GM23338 (cell line): ENCODE measurements at regions not wholly inside any gene's neighbourhood (a gene's known extent, or its start where the extent isn't known, plus 50 kb on each side); places are given as distances from the start of the nearest gene placed in this dataset.

Experiments
- ATAC-seq: fragments of 200-7000 bp; cut with Tn5 transposase; 3 replicates; pipeline ENCODE4 v1.9.1; 2020
- DNase-seq: peaks from one replicate; pipeline ENCODE4 v3.0.0-alpha.2; 2015; ENCODE audit warnings: low spot score
- H2AFZ ChIP-seq: fragments of 200-600 bp; sonication (generic); 2 replicates; pipeline ENCODE4 v1.8.0; 2016; ENCODE audit warnings: antibody characterized with exemption, mild to moderate bottlenecking, moderate library complexity
- H3F3A ChIP-seq: fragments of 200-600 bp; sonication (generic); replicated peaks from 2 replicates; pipeline ENCODE4 v1.8.0; 2017; ENCODE audit warnings: antibody characterized with exemption, mixed run types, low read depth
- H3K27ac ChIP-seq: fragments of 200-600 bp; sonication (generic); 2 replicates; pipeline ENCODE4 v1.6.1; 2016; ENCODE audit warnings: low read depth
- H3K27me3 ChIP-seq: fragments of 200-600 bp; sonication (generic); 2 replicates; pipeline ENCODE4 v1.8.0; 2016; ENCODE audit warnings: mild to moderate bottlenecking, mixed run types, moderate library complexity; ENCODE audit not compliant: insufficient read depth
- H3K36me3 ChIP-seq: fragments of 200-600 bp; sonication (generic); 2 replicates; pipeline ENCODE4 v1.8.0; 2016; ENCODE audit warnings: mild to moderate bottlenecking; ENCODE audit not compliant: insufficient read depth
- H3K4me1 ChIP-seq: fragments of 200-600 bp; sonication (generic); 2 replicates; pipeline ENCODE4 v1.8.0; 2016; ENCODE audit warnings: mild to moderate bottlenecking, moderate library complexity; ENCODE audit not compliant: insufficient read depth
- H3K4me2 ChIP-seq: fragments of 200-600 bp; sonication (generic); 2 replicates; pipeline ENCODE4 v1.7.1; 2017; ENCODE audit warnings: mixed run types
- H3K4me3 ChIP-seq: fragments of 200-600 bp; sonication (generic); 2 replicates; pipeline ENCODE4 v1.6.1; 2016; ENCODE audit warnings: mixed run types
- H3K79me2 ChIP-seq: fragments of 200-600 bp; sonication (generic); replicated peaks from 2 replicates; pipeline ENCODE4 v1.8.0; 2017; ENCODE audit warnings: mild to moderate bottlenecking; ENCODE audit not compliant: insufficient read depth
- H3K9me2 ChIP-seq: fragments of 200-600 bp; sonication (generic); 2 replicates; pipeline ENCODE4 v1.8.0; 2017; ENCODE audit not compliant: insufficient read depth
- H4K20me1 ChIP-seq: fragments of 200-600 bp; sonication (generic); replicated peaks from 2 replicates; pipeline ENCODE4 v1.8.0; 2017; ENCODE audit warnings: mild to moderate bottlenecking; ENCODE audit not compliant: insufficient read depth
- H3K27ac Mint-ChIP-seq: 2 replicates; pipeline ENCODE4 v1.8.0; 2020; ENCODE audit warnings: inconsistent platforms, mild to moderate bottlenecking, moderate library complexity, mixed read lengths
- H3K27me3 Mint-ChIP-seq: 3 replicates; pipeline ENCODE4 v1.8.0; 2022; ENCODE audit warnings: low read depth, mild to moderate bottlenecking, moderate library complexity, mixed read lengths, inconsistent platforms; ENCODE audit not compliant: insufficient read depth, poor library complexity
- H3K36me3 Mint-ChIP-seq: 3 replicates; pipeline ENCODE4 v1.8.0; 2021; ENCODE audit warnings: low read depth, mild to moderate bottlenecking, inconsistent platforms, moderate library complexity, mixed read lengths
- H3K4me1 Mint-ChIP-seq: 3 replicates; pipeline ENCODE4 v1.8.0; 2020; ENCODE audit warnings: mild to moderate bottlenecking, inconsistent platforms, mixed read lengths
- H3K4me3 Mint-ChIP-seq: 3 replicates; pipeline ENCODE4 v1.8.0; 2021; ENCODE audit warnings: moderate library complexity, mild to moderate bottlenecking, inconsistent platforms, mixed read lengths
- H3K9me3 Mint-ChIP-seq: 3 replicates; pipeline ENCODE4 v1.8.0; 2020; ENCODE audit warnings: moderate library complexity, mild to moderate bottlenecking, inconsistent platforms, mixed read lengths
- CREB1 ChIP-seq: fragments of 250-450 bp; sonication (Bioruptor Pico); IDR thresholded peaks from 2 replicates; pipeline ENCODE4 v1.5.0; 2020; ENCODE audit warnings: low read depth, mild to moderate bottlenecking, moderate library complexity
- EZH2 ChIP-seq: fragments of 200-600 bp; sonication (generic); IDR thresholded peaks from one replicate; pipeline ENCODE4 v1.8.0; 2017; ENCODE audit warnings: antibody characterized with exemption, mild to moderate bottlenecking, low read depth; ENCODE audit not compliant: unreplicated experiment
- EZH2phosphoT487 ChIP-seq: fragments of 200-600 bp; sonication (generic); IDR thresholded peaks from one replicate; pipeline ENCODE4 v1.8.1; 2018; ENCODE audit warnings: antibody characterized with exemption; ENCODE audit not compliant: unreplicated experiment
- JUNB ChIP-seq: IDR thresholded peaks from one replicate; pipeline ENCODE4 v1.6.1; 2016; ENCODE audit warnings: antibody characterized with exemption; ENCODE audit not compliant: unreplicated experiment
- NANOG ChIP-seq: IDR thresholded peaks from 2 replicates; pipeline ENCODE4 v1.6.1; 2016; ENCODE audit warnings: antibody characterized with exemption, borderline replicate concordance
- POLR2AphosphoS5 ChIP-seq: IDR thresholded peaks from 2 replicates; pipeline ENCODE4 v1.6.1; 2016; ENCODE audit warnings: antibody characterized with exemption, low read depth
- STAT1 ChIP-seq: IDR thresholded peaks from one replicate; pipeline ENCODE4 v1.6.1; 2016; ENCODE audit warnings: antibody characterized with exemption; ENCODE audit not compliant: unreplicated experiment
- ZNF114 ChIP-seq: fragments of 250-450 bp; sonication (Bioruptor Pico); IDR thresholded peaks from 2 replicates; pipeline ENCODE4 v1.5.0; 2020; ENCODE audit warnings: mild to moderate bottlenecking, moderate library complexity
- ZNF331 ChIP-seq: fragments of 250-450 bp; sonication (Bioruptor Pico); IDR thresholded peaks from 2 replicates; pipeline ENCODE4 v1.5.0; 2020; ENCODE audit warnings: low read depth, mild to moderate bottlenecking, moderate library complexity
- TF ChIP-seq, protein P1 (sequence below): IDR thresholded peaks from one replicate; pipeline ENCODE4 v1.6.1; 2018; ENCODE audit warnings: antibody characterized with exemption; ENCODE audit not compliant: unreplicated experiment
- TF ChIP-seq, protein P2 (sequence below): fragments of 250-450 bp; sonication (Bioruptor Pico); IDR thresholded peaks from 2 replicates; pipeline ENCODE4 v1.5.0; 2020; ENCODE audit warnings: mild to moderate bottlenecking, moderate library complexity
- TF ChIP-seq, protein P3 (sequence below): IDR thresholded peaks from 2 replicates; pipeline ENCODE4 v1.6.1; 2016; ENCODE audit warnings: antibody characterized with exemption
- TF ChIP-seq, protein P4 (sequence below), 2 experiments: fragments of 200-600 bp in 1 of 2; sonication (generic) in 1 of 2; conservative IDR thresholded peaks; 2 replicates each; pipeline versions ENCODE4 v1.5.1 to v1.6.1; 2016 to 2017; ENCODE audit warnings: antibody characterized with exemption in 2 of 2, low read depth in 2 of 2, mild to moderate bottlenecking in 2 of 2, moderate library complexity in 1 of 2

DNA sequence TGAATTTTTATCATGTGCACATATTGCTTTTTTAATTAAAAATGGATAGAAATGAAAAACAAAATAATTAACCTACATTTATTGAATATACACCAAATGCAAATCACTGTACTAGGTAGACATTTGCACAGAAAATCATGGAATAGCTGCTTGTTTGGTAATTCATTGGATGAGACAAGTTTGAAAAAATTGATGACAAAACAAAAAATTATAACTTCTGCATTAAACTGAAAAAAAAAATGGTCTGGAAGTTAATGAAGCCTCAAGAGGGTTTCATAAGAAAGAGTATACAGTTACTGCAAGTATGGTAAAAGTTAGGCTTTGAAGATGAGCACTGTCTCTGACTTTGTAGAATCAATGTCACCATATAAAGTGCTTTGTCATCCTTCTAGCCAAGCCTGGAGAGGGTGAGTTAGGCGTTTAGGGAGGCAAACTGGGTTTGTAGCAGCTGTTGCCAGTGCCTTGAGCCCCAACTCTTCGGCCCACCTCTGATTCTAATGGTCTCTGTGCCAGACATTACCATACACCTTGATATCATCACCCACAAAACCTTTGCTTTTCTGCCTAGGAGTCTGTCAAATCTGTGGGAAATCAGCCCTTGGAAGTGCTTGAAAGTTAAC, 291.1 kb upstream of the CLEC14A start:
- H3K79me2 ChIP-seq = no peaks in the 10 kb centered on the region
- H3K9me2 ChIP-seq = no peaks in the 10 kb centered on the region
- no peak for DNase-seq
- no peaks in the 10 kb centered on the region for H4K20me1 ChIP-seq
- Mint-ChIP-seq H3K4me3 (no peak overlapping the region), H3K27ac (peak overlapping the region; percentile 41; the same call in 1 of the 2 replicates), H3K9me3 (no peaks in the 10 kb centered on the region; the same call in 2 of the 3 replicates), H3K27me3 (peaks cover 1% of the 10 kb centered on the region), H3K36me3 (peaks cover 2% of the 10 kb centered on the region; the same call in 1 of the 3 replicates), H3K4me1 (peaks cover 4% of the 10 kb centered on the region)
- H3K4me3 ChIP-seq = no peak overlapping the region
- no peak overlapping the region for H3K27ac ChIP-seq
- H3K4me1 ChIP-seq = no peaks in the 10 kb centered on the region
- H3F3A ChIP-seq = no peaks in the 10 kb centered on the region
- no peak for ATAC-seq
- no peaks in the 10 kb centered on the region for H3K36me3 ChIP-seq
- 0 out of 2 replicates have a peak overlapping the region, but pooled peaks have one; percentile 16 for H2AFZ ChIP-seq
- TF ChIP-seq EZH2 (no peak), POLR2AphosphoS5 (no peak), JUNB (no peak), ZNF114 (CRISPR knock-in tag) (no peak), ZNF331 (CRISPR knock-in tag) (no peak), NANOG (no peak), STAT1 (no peak), CREB1 (CRISPR knock-in tag) (no peak), EZH2phosphoT487 (no peak)
- TF ChIP-seq, protein P1, sequence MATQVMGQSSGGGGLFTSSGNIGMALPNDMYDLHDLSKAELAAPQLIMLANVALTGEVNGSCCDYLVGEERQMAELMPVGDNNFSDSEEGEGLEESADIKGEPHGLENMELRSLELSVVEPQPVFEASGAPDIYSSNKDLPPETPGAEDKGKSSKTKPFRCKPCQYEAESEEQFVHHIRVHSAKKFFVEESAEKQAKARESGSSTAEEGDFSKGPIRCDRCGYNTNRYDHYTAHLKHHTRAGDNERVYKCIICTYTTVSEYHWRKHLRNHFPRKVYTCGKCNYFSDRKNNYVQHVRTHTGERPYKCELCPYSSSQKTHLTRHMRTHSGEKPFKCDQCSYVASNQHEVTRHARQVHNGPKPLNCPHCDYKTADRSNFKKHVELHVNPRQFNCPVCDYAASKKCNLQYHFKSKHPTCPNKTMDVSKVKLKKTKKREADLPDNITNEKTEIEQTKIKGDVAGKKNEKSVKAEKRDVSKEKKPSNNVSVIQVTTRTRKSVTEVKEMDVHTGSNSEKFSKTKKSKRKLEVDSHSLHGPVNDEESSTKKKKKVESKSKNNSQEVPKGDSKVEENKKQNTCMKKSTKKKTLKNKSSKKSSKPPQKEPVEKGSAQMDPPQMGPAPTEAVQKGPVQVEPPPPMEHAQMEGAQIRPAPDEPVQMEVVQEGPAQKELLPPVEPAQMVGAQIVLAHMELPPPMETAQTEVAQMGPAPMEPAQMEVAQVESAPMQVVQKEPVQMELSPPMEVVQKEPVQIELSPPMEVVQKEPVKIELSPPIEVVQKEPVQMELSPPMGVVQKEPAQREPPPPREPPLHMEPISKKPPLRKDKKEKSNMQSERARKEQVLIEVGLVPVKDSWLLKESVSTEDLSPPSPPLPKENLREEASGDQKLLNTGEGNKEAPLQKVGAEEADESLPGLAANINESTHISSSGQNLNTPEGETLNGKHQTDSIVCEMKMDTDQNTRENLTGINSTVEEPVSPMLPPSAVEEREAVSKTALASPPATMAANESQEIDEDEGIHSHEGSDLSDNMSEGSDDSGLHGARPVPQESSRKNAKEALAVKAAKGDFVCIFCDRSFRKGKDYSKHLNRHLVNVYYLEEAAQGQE = no peak
- TF ChIP-seq, protein P2, sequence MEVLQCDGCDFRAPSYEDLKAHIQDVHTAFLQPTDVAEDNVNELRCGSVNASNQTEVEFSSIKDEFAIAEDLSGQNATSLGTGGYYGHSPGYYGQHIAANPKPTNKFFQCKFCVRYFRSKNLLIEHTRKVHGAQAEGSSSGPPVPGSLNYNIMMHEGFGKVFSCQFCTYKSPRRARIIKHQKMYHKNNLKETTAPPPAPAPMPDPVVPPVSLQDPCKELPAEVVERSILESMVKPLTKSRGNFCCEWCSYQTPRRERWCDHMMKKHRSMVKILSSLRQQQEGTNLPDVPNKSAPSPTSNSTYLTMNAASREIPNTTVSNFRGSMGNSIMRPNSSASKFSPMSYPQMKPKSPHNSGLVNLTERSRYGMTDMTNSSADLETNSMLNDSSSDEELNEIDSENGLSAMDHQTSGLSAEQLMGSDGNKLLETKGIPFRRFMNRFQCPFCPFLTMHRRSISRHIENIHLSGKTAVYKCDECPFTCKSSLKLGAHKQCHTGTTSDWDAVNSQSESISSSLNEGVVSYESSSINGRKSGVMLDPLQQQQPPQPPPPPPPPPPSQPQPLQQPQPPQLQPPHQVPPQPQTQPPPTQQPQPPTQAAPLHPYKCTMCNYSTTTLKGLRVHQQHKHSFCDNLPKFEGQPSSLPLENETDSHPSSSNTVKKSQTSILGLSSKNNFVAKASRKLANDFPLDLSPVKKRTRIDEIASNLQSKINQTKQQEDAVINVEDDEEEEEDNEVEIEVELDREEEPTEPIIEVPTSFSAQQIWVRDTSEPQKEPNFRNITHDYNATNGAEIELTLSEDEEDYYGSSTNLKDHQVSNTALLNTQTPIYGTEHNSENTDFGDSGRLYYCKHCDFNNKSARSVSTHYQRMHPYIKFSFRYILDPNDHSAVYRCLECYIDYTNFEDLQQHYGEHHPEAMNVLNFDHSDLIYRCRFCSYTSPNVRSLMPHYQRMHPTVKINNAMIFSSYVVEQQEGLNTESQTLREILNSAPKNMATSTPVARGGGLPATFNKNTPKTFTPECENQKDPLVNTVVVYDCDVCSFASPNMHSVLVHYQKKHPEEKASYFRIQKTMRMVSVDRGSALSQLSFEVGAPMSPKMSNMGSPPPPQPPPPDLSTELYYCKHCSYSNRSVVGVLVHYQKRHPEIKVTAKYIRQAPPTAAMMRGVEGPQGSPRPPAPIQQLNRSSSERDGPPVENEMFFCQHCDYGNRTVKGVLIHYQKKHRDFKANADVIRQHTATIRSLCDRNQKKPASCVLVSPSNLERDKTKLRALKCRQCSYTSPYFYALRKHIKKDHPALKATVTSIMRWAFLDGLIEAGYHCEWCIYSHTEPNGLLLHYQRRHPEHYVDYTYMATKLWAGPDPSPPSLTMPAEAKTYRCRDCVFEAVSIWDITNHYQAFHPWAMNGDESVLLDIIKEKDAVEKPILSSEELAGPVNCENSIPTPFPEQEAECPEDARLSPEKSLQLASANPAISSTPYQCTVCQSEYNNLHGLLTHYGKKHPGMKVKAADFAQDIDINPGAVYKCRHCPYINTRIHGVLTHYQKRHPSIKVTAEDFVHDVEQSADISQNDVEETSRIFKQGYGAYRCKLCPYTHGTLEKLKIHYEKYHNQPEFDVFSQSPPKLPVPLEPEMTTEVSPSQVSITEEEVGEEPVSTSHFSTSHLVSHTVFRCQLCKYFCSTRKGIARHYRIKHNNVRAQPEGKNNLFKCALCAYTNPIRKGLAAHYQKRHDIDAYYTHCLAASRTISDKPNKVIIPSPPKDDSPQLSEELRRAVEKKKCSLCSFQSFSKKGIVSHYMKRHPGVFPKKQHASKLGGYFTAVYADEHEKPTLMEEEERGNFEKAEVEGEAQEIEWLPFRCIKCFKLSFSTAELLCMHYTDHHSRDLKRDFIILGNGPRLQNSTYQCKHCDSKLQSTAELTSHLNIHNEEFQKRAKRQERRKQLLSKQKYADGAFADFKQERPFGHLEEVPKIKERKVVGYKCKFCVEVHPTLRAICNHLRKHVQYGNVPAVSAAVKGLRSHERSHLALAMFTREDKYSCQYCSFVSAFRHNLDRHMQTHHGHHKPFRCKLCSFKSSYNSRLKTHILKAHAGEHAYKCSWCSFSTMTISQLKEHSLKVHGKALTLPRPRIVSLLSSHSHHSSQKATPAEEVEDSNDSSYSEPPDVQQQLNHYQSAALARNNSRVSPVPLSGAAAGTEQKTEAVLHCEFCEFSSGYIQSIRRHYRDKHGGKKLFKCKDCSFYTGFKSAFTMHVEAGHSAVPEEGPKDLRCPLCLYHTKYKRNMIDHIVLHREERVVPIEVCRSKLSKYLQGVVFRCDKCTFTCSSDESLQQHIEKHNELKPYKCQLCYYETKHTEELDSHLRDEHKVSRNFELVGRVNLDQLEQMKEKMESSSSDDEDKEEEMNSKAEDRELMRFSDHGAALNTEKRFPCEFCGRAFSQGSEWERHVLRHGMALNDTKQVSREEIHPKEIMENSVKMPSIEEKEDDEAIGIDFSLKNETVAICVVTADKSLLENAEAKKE (CRISPR knock-in tag) = no peak
- TF ChIP-seq, protein P3, sequence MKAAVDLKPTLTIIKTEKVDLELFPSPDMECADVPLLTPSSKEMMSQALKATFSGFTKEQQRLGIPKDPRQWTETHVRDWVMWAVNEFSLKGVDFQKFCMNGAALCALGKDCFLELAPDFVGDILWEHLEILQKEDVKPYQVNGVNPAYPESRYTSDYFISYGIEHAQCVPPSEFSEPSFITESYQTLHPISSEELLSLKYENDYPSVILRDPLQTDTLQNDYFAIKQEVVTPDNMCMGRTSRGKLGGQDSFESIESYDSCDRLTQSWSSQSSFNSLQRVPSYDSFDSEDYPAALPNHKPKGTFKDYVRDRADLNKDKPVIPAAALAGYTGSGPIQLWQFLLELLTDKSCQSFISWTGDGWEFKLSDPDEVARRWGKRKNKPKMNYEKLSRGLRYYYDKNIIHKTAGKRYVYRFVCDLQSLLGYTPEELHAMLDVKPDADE = no peak
- TF ChIP-seq, protein P4, sequence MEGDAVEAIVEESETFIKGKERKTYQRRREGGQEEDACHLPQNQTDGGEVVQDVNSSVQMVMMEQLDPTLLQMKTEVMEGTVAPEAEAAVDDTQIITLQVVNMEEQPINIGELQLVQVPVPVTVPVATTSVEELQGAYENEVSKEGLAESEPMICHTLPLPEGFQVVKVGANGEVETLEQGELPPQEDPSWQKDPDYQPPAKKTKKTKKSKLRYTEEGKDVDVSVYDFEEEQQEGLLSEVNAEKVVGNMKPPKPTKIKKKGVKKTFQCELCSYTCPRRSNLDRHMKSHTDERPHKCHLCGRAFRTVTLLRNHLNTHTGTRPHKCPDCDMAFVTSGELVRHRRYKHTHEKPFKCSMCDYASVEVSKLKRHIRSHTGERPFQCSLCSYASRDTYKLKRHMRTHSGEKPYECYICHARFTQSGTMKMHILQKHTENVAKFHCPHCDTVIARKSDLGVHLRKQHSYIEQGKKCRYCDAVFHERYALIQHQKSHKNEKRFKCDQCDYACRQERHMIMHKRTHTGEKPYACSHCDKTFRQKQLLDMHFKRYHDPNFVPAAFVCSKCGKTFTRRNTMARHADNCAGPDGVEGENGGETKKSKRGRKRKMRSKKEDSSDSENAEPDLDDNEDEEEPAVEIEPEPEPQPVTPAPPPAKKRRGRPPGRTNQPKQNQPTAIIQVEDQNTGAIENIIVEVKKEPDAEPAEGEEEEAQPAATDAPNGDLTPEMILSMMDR (conservative IDR thresholded peaks at IDR 0.05; ENCODE audit: low read depth in 2 of 2) = no peak
- H3K27me3 ChIP-seq = no peaks in the 10 kb centered on the region
- no peak overlapping the region for H3K4me2 ChIP-seq
